HEK293 (cell line): ENCODE measurements at regions not wholly inside any gene's neighbourhood (a gene's known extent, or its start where the extent isn't known, plus 50 kb on each side); places are given as distances from the start of the nearest gene placed in this dataset.
A peak's percentile ranks its signal among the peaks of the same experiment; 100 is the strongest.

Experiments used
- CTCF ChIA-PET: fragments of 350-600 bp; formaldehyde crosslinking; extraction: SDS; loops from one replicate; lab custom pipeline; 2021; ENCODE audit warnings: antibody characterized with exemption; lab: Yijun Ruan, JAX
- POLR2A ChIA-PET: fragments of 300-600 bp; formaldehyde crosslinking; extraction: SDS; loops from one replicate; lab custom pipeline; 2020; ENCODE audit warnings: antibody characterized with exemption, inconsistent platforms; lab: Yijun Ruan, JAX
- H3K27ac ChIP-seq: fragments of 200-500 bp; sonication (Bioruptor generic); 2 replicates; pipeline ENCODE4 v1.5.1; 2014; ENCODE audit warnings: low read depth, low read length, control low read depth, inconsistent platforms; ENCODE audit errors: extremely low read depth
- H3K36me3 ChIP-seq, 2 experiments: fragments of 200-500 bp in 1 of 2; sonication (Bioruptor generic) in 1 of 2; 1 replicate in 1 of 2; 2 replicates in 1 of 2; pipeline ENCODE4 v1.5.1; 2014 to 2017; ENCODE audit warnings: inconsistent platforms in 2 of 2, low read length in 2 of 2; ENCODE audit not compliant: control insufficient read depth in 2 of 2, insufficient read depth in 1 of 2
- H3K4me1 ChIP-seq: fragments of 200-500 bp; sonication (Bioruptor generic); 2 replicates; pipeline ENCODE4 v1.5.1; 2014; ENCODE audit warnings: mild to moderate bottlenecking, low read length, inconsistent platforms; ENCODE audit not compliant: control insufficient read depth, insufficient read depth
- H3K4me3 ChIP-seq: 2 replicates; pipeline ENCODE4 v1.5.1; 2011; ENCODE audit warnings: low read depth, mild to moderate bottlenecking, control low read depth, low read length, moderate library complexity
- H3K9me3 ChIP-seq: fragments of 200-500 bp; sonication (Bioruptor generic); 2 replicates; pipeline ENCODE4 v1.5.1; 2014; ENCODE audit warnings: low read depth, low read length, inconsistent platforms; ENCODE audit not compliant: control insufficient read depth, insufficient read depth
- GLIS1 ChIP-seq: fragments of 450-650 bp; formaldehyde crosslinking; IDR thresholded peaks from 2 replicates; pipeline ENCODE4 v1.5.1; 2016; ENCODE audit warnings: missing biosample characterization, missing genetic modification characterization
- IKZF3 ChIP-seq: fragments of 450-650 bp; IDR thresholded peaks from 2 replicates; pipeline ENCODE4 v1.5.0; 2018; ENCODE audit warnings: missing biosample characterization, mild to moderate bottlenecking, missing genetic modification characterization, moderate library complexity
- PRDM4 ChIP-seq: fragments of 450-650 bp; formaldehyde crosslinking; IDR thresholded peaks from 2 replicates; pipeline ENCODE4 v1.5.1; 2017; ENCODE audit warnings: missing biosample characterization, missing genetic modification characterization
- YY2 ChIP-seq: fragments of 450-650 bp; formaldehyde crosslinking; IDR thresholded peaks from 2 replicates; pipeline ENCODE4 v1.5.1; 2016; ENCODE audit warnings: missing biosample characterization, missing genetic modification characterization
- ZBTB49 ChIP-seq: fragments of 450-650 bp; formaldehyde crosslinking; IDR thresholded peaks from 2 replicates; pipeline ENCODE4 v1.5.1; 2016; ENCODE audit warnings: missing biosample characterization, missing genetic modification characterization, low read depth
- ZFP69B ChIP-seq: fragments of 450-650 bp; formaldehyde crosslinking; IDR thresholded peaks from 2 replicates; pipeline ENCODE4 v1.5.1; 2016; ENCODE audit warnings: missing biosample characterization, missing genetic modification characterization
- ZIC2 ChIP-seq: fragments of 450-650 bp; formaldehyde crosslinking; IDR thresholded peaks from 2 replicates; pipeline ENCODE4 v1.5.1; 2016; ENCODE audit warnings: missing biosample characterization, missing genetic modification characterization
- ZNF133 ChIP-seq: fragments of 450-650 bp; formaldehyde crosslinking; IDR thresholded peaks from 2 replicates; pipeline ENCODE4 v1.5.1; 2016; ENCODE audit warnings: missing biosample characterization, missing genetic modification characterization
- ZNF16 ChIP-seq: fragments of 450-650 bp; formaldehyde crosslinking; IDR thresholded peaks from 2 replicates; pipeline ENCODE4 v1.5.1; 2016; ENCODE audit warnings: low read depth, missing biosample characterization, missing genetic modification characterization
- ZNF558 ChIP-seq: fragments of 450-650 bp; formaldehyde crosslinking; IDR thresholded peaks from 2 replicates; pipeline ENCODE4 v1.5.1; 2016; ENCODE audit warnings: missing biosample characterization, missing genetic modification characterization
- ZNF639 ChIP-seq: fragments of 450-650 bp; formaldehyde crosslinking; IDR thresholded peaks from 2 replicates; pipeline ENCODE4 v1.5.1; 2016; ENCODE audit warnings: missing biosample characterization, missing genetic modification characterization
- ZNF658 ChIP-seq: fragments of 450-650 bp; formaldehyde crosslinking; IDR thresholded peaks from 2 replicates; pipeline ENCODE4; 2016; ENCODE audit warnings: missing biosample characterization, missing genetic modification characterization

- Histone ChIP-seq H3K4me1 (no peaks in the 10 kb centered on the region), H3K9me3 (no peaks in the 10 kb centered on the region), H3K36me3 (no peaks in the 10 kb centered on the region), H3K27ac (no peak overlapping the region), H3K4me3 (no peak overlapping the region)
- CTCF ChIA-PET: interaction anchor here (0.6 kb wide), 1 partner anchor 267 kb away, joined by 3 read pairs; no protein-coding TSS in a partner anchor
- POLR2A ChIA-PET: no interaction called here
- TF ChIP-seq PRDM4 (tag by site-specific recombination) (0 out of 2 replicates have a peak, but pooled peaks have one; percentile 17), ZNF133 (no peak), ZNF558 (tag by site-specific recombination) (no peak), YY2 (tag by site-specific recombination) (no peak), ZNF658 (no peak), ZFP69B (tag by site-specific recombination) (no peak), IKZF3 (tag by site-specific recombination) (no peak), ZNF639 (tag by site-specific recombination) (no peak)
Measured at GRCh38 chr5:133688391-133688790, 76.0 kb upstream of the FSTL4 start.

DNA sequence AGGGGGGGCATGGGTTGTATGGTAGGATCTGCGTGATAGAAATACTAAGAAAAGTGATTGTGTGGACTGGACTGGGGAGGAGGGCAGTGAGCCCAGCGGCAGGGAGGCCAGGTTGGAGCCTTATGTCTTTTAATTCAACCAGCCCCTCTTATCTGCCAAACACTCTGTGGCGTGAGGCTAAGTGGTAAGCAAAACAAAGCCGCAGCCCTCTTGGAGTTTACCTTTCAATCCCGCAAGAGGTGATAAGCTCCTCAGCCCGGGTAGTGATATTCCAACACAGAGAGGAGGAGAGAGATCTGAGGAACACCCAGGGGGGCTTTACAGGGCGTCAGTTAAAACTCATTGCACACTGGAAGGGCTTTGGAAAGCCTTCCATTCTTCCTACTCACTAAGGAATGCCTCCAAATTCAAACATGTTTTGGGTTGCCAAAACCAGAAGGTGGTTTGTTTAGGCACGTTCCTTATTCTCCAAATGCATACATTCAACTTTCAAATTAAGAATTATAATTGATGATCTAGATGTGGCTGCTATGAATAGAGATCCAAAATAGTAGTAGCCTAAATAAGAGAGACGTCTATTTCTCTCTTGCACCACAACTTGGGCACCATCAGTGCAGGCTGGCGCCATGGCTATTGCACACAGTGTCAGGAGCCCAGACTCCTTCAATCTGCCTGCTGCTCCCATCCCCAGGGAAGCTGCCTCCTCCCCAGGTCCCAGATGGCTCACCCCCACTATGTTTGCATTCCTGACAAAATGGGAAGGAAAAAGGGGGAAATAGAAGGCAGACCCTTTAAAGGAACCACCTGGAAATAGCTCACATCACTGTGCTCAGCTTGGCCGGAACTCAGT is 75.1 kb upstream of the FSTL4 start:
- Histone ChIP-seq H3K4me3 (no peak overlapping the region), H3K27ac (no peak overlapping the region), H3K9me3 (no peaks in the 10 kb centered on the region), H3K4me1 (no peaks in the 10 kb centered on the region), H3K36me3 (no peaks in the 10 kb centered on the region)
- POLR2A ChIA-PET: no interaction called here
- CTCF ChIA-PET: no interaction called here
- peak; percentile 31; the same call in 1 of the 2 replicates for TF ChIP-seq GLIS1 (tag by site-specific recombination)
- no peak for TF ChIP-seq ZFP69B (tag by site-specific recombination)

DNA sequence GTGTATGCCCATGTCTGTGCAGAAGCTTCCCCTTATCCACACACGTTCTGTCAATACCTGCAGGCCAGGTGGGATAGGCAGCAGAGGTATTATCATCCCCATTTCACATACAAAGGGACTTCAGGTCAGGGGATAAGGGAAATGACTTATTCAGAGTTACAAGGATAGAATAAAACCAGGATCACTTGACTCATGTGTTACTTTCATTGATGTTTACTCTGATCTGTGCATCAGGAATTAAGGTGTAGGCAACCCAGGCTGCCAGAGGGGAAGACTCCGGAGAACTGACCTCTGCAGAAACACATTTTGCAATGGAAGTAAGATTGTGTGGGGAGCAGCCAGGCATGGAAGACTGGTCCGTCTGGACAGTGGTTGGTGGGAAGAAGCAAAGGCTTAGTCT is 74.2 kb upstream of the FSTL4 start:
- TF ChIP-seq ZNF16: no peak
- H3K4me1 ChIP-seq: no peaks in the 10 kb centered on the region
- H3K9me3 ChIP-seq: no peaks in the 10 kb centered on the region
- CTCF ChIA-PET: no interaction called here
- H3K27ac ChIP-seq: no peak overlapping the region
- no peak overlapping the region for H3K4me3 ChIP-seq
- POLR2A ChIA-PET: no interaction called here
- H3K36me3 ChIP-seq: no peaks in the 10 kb centered on the region

DNA sequence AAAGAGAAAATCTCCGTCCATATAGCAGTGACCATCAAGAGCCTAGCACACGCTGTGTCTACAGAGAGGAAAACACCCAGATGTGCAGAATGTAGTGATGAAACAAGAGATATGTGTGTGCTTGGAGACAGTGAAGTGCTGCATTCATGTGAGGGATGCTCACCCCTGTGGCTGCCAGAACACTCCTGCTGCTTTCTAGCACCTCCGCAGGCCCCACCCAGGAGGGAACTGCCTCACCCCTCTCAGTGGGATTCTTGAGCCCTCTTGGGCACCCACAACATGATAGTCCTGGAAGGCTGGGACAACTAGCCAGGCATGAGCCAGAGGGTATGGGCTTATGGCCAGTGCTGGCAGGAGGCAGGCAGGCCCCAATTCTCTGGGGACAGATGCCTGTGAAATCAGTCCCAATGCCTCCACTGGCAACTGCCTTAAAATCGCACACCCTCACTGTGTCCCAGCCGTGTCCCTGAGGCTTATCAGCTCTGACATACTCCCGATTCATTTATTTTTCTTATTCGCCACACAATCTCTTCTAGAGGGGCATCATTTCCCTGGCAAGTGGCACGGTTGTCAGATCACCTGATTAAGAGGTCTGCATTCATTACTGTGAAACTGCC is 73.2 kb upstream of the FSTL4 start:
- ChIA-PET POLR2A (no interaction called here), CTCF (interaction anchor here (1.0 kb wide), 1 partner anchor 74 kb away, joined by 3 read pairs; the partner anchor contains the start of gene FSTL4)
- no peaks in the 10 kb centered on the region for H3K4me1 ChIP-seq
- no peak overlapping the region for H3K27ac ChIP-seq
- H3K4me3 ChIP-seq: no peak overlapping the region
- H3K36me3 ChIP-seq: no peaks in the 10 kb centered on the region
- no peaks in the 10 kb centered on the region for H3K9me3 ChIP-seq
- no peak for TF ChIP-seq ZBTB49 (tag by site-specific recombination)
- TF ChIP-seq ZIC2: peak; percentile 60
